DOHH2 (cell line): ENCODE measurements at regions not wholly inside any gene's neighbourhood (a gene's known extent, or its start where the extent isn't known, plus 50 kb on each side); places are given as distances from the start of the nearest gene placed in this dataset.

Source experiments
- EZH2phosphoT487 ChIP-seq: fragments of 200-600 bp; sonication (generic); IDR thresholded peaks from 2 replicates; pipeline ENCODE4 v1.6.1; 2017; ENCODE audit warnings: borderline replicate concordance, mild to moderate bottlenecking, antibody characterized with exemption, low read length, moderate library complexity, mixed read lengths
- TF ChIP-seq, protein P1 (sequence below): fragments of 200-600 bp; sonication (generic); IDR thresholded peaks from one replicate; pipeline ENCODE4 v1.5.1; 2014; ENCODE audit warnings: antibody characterized with exemption, mild to moderate bottlenecking, low read depth, low read length; ENCODE audit not compliant: poor library complexity, severe bottlenecking

DNA sequence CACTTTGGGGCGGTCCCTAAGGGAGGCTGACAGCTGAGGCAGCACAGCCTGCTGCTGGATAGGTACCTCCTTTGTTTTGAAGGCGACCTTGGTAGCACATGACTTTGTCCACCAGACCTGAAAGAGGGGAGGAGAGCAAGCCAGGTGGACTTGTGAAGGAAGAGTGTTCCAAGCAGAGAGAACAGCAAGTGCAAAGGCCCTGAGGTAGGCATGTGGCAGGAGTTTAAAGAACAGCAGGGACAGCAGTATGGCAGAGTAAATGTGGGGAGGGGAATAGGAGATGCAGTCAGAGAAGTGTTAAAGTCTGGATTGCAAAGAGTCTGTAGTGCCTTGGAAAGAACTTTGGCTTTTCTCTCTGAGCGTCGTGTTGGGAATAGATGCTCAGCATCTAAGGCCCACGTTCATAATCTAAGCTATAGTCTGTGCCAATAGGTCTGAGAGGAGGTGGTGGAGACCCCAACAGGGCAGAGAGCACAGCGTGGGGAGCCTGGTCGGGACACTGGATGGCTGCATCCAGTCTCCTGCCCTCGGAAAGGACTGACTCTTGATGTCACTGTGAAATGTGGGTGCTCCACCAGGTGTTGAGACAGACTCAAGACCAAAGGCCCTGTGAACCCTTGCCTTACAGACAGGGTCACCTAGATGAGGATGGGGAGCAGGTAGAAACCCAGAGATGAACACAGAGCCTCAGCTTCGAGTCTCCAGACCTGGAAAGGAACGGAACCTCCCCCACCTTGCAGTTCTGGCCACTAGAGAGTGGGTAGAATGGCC, 242.1 kb upstream of the PWP1 start:
- TF ChIP-seq, protein P1, sequence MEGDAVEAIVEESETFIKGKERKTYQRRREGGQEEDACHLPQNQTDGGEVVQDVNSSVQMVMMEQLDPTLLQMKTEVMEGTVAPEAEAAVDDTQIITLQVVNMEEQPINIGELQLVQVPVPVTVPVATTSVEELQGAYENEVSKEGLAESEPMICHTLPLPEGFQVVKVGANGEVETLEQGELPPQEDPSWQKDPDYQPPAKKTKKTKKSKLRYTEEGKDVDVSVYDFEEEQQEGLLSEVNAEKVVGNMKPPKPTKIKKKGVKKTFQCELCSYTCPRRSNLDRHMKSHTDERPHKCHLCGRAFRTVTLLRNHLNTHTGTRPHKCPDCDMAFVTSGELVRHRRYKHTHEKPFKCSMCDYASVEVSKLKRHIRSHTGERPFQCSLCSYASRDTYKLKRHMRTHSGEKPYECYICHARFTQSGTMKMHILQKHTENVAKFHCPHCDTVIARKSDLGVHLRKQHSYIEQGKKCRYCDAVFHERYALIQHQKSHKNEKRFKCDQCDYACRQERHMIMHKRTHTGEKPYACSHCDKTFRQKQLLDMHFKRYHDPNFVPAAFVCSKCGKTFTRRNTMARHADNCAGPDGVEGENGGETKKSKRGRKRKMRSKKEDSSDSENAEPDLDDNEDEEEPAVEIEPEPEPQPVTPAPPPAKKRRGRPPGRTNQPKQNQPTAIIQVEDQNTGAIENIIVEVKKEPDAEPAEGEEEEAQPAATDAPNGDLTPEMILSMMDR = no peak
- no peak for TF ChIP-seq EZH2phosphoT487
